CD4-positive, CD25-positive, alpha-beta regulatory T cell (primary cell): ENCODE measurements at regions not wholly inside any gene's neighbourhood (a gene's known extent, or its start where the extent isn't known, plus 50 kb on each side); places are given as distances from the start of the nearest gene placed in this dataset.
"Not testable (repeated sequence)": the region's sequence is repeated elsewhere in the genome, so short reads cannot be mapped to it uniquely, and the experiment has no call there.

Experiments used
- ATAC-seq, 2 donors: fragments of 150-1000 bp; cut with Tn5 transposase; one replicate each; pipeline ENCODE4 v1.10.0; 2021; ENCODE audit warnings: low read depth in 2 of 2, moderate number of reproducible peaks in 2 of 2, moderate library complexity in 1 of 2
- DNase-seq, 3 donors: peaks; one replicate each; pipeline versions ENCODE4 v3.0.0 to v3.0.0-alpha.2; 2012 to 2022; ENCODE audit warnings: mixed read lengths in 1 of 3
- H3K27ac ChIP-seq: one replicate; pipeline ENCODE4 v1.7.0; 2013; ENCODE audit warnings: mild to moderate bottlenecking, low read length; ENCODE audit not compliant: insufficient read depth, poor library complexity, severe bottlenecking
- H3K27me3 ChIP-seq: one replicate; pipeline ENCODE4 v1.7.0; 2013; ENCODE audit warnings: low read length; ENCODE audit not compliant: control insufficient read depth, insufficient read depth
- H3K36me3 ChIP-seq: one replicate; pipeline ENCODE4 v1.7.0; 2013; ENCODE audit warnings: mild to moderate bottlenecking, low read length, moderate library complexity; ENCODE audit not compliant: control insufficient read depth, insufficient read depth
- H3K4me1 ChIP-seq: 2 replicates; pipeline ENCODE4 v1.7.0; 2013; ENCODE audit warnings: mild to moderate bottlenecking, low read length; ENCODE audit not compliant: insufficient read depth, control insufficient read depth, poor library complexity, severe bottlenecking
- H3K4me3 ChIP-seq: one replicate; pipeline ENCODE4 v1.7.0; 2013; ENCODE audit warnings: low read depth, mild to moderate bottlenecking, low read length, moderate library complexity
- H3K9me3 ChIP-seq, 2 experiments: 1 replicate in 1 of 2; 2 replicates in 1 of 2; pipeline ENCODE4 v1.7.0; 2013; ENCODE audit warnings: low read length in 2 of 2, mild to moderate bottlenecking in 1 of 2, moderate library complexity in 1 of 2; ENCODE audit not compliant: control insufficient read depth in 2 of 2
- H3K27ac Mint-ChIP-seq, 3 donors: one replicate each; pipeline ENCODE4 v1.8.0; 2020 to 2022; ENCODE audit warnings: mild to moderate bottlenecking in 3 of 3, mixed read lengths in 3 of 3, moderate library complexity in 2 of 3
- H3K27me3 Mint-ChIP-seq: one replicate; pipeline ENCODE4 v1.8.0; 2022; ENCODE audit warnings: mild to moderate bottlenecking, mixed read lengths
- H3K36me3 Mint-ChIP-seq: one replicate; pipeline ENCODE4 v1.8.0; 2020; ENCODE audit warnings: mixed read lengths
- H3K4me1 Mint-ChIP-seq, 4 donors: one replicate each; pipeline ENCODE4 v1.8.0; 2020 to 2022; ENCODE audit warnings: mixed read lengths in 4 of 4, mild to moderate bottlenecking in 1 of 4
- H3K4me3 Mint-ChIP-seq, 4 donors: one replicate each; pipeline ENCODE4 v1.8.0; 2020 to 2022; ENCODE audit warnings: mild to moderate bottlenecking in 4 of 4, mixed read lengths in 4 of 4, moderate library complexity in 3 of 4
- H3K9me3 Mint-ChIP-seq, 7 donors: one replicate each; pipeline ENCODE4 v1.8.0; 2020 to 2022; ENCODE audit warnings: mixed read lengths in 7 of 7, mild to moderate bottlenecking in 3 of 7, moderate library complexity in 2 of 7

GRCh38 chrX:124771292-124771691, 424.9 kb downstream of the SH2D1A start:
- Histone ChIP-seq H3K27me3 (no peaks in the 10 kb centered on the region), H3K36me3 (no peaks in the 10 kb centered on the region), H3K27ac (no peak overlapping the region), H3K9me3 (no peaks in the 10 kb centered on the region), H3K4me3 (no peak overlapping the region), H3K4me1 (no peaks in the 10 kb centered on the region)
- Mint-ChIP-seq H3K27me3 (no peaks in the 10 kb centered on the region), H3K4me1 (no peaks in the 10 kb centered on the region), H3K4me3 (no peak overlapping the region), H3K36me3 (no peaks in the 10 kb centered on the region), H3K9me3 (peaks cover 0 to 1% (median 0%) of the 10 kb centered on the region in 7 donors), H3K27ac (no peak overlapping the region)
- DNase-seq (no peak), ATAC-seq (no peak)

GRCh38 chrX:124788253-124788652, 441.9 kb downstream of the SH2D1A start:
- H3K36me3 Mint-ChIP-seq, H3K36me3 ChIP-seq, H3K4me3 ChIP-seq, H3K4me1 Mint-ChIP-seq, H3K27me3 ChIP-seq, H3K9me3 ChIP-seq, ATAC-seq, H3K27me3 Mint-ChIP-seq, H3K9me3 Mint-ChIP-seq, H3K4me1 ChIP-seq, H3K27ac ChIP-seq, H3K27ac Mint-ChIP-seq, DNase-seq, H3K4me3 Mint-ChIP-seq: not testable (repeated sequence)

GRCh38 chrX:124789874-124790273, 443.5 kb downstream of the SH2D1A start:
- not testable (repeated sequence) for ATAC-seq, H3K36me3 ChIP-seq, H3K9me3 Mint-ChIP-seq, H3K27ac ChIP-seq, H3K4me3 ChIP-seq, H3K9me3 ChIP-seq, H3K27me3 Mint-ChIP-seq, H3K4me3 Mint-ChIP-seq, H3K4me1 Mint-ChIP-seq, H3K4me1 ChIP-seq, H3K27ac Mint-ChIP-seq, H3K27me3 ChIP-seq, H3K36me3 Mint-ChIP-seq, DNase-seq

GRCh38 chrX:124791492-124792095, 445.2 kb downstream of the SH2D1A start:
- Histone ChIP-seq H3K9me3 (no peaks in the 10 kb centered on the region), H3K4me1 (no peaks in the 10 kb centered on the region), H3K36me3 (no peaks in the 10 kb centered on the region), H3K27ac (no peak overlapping the region), H3K4me3 (no peak overlapping the region), H3K27me3 (no peaks in the 10 kb centered on the region)
- Mint-ChIP-seq H3K4me3 (no peak overlapping the region), H3K36me3 (no peaks in the 10 kb centered on the region), H3K4me1 (no peaks in the 10 kb centered on the region), H3K27me3 (peaks cover 6% of the 10 kb centered on the region), H3K27ac (no peak overlapping the region), H3K9me3 (peaks cover 0 to 6% (median 0%) of the 10 kb centered on the region in 7 donors)
- ATAC-seq (no peak), DNase-seq (no peak)

GRCh38 chrX:124796989-124797388, 450.6 kb downstream of the SH2D1A start:
- Mint-ChIP-seq H3K9me3 (peaks cover 0 to 10% (median 7%) of the 10 kb centered on the region in 7 donors), H3K27me3 (peaks cover 6% of the 10 kb centered on the region), H3K4me1 (no peaks in the 10 kb centered on the region), H3K4me3 (no peak overlapping the region), H3K27ac (no peak overlapping the region), H3K36me3 (no peaks in the 10 kb centered on the region)
- ATAC-seq (no peak), DNase-seq (no peak)
- Histone ChIP-seq H3K27ac (no peak overlapping the region), H3K36me3 (no peaks in the 10 kb centered on the region), H3K9me3 (no peaks in the 10 kb centered on the region), H3K27me3 (no peaks in the 10 kb centered on the region), H3K4me1 (no peaks in the 10 kb centered on the region), H3K4me3 (no peak overlapping the region)

- no peak for ATAC-seq
- H3K4me1 Mint-ChIP-seq = no peaks in the 10 kb centered on the region
- no peak overlapping the region for H3K27ac Mint-ChIP-seq
- DNase-seq = no peak
- peaks cover 0 to 15% (median 8%) of the 10 kb centered on the region in 7 donors for H3K9me3 Mint-ChIP-seq
- Histone ChIP-seq H3K27me3 (no peaks in the 10 kb centered on the region), H3K9me3 (no peaks in the 10 kb centered on the region), H3K4me1 (no peaks in the 10 kb centered on the region), H3K27ac (no peak overlapping the region), H3K4me3 (no peak overlapping the region), H3K36me3 (no peaks in the 10 kb centered on the region)
- H3K27me3 Mint-ChIP-seq = no peaks in the 10 kb centered on the region
- no peak overlapping the region for H3K4me3 Mint-ChIP-seq
- no peaks in the 10 kb centered on the region for H3K36me3 Mint-ChIP-seq
These were observed 458.6 kb downstream of the SH2D1A start for GRCh38 chrX:124804962-124805361.

GRCh38 chrX:124805486-124805885, 459.1 kb downstream of the SH2D1A start:
- no peak for DNase-seq
- H3K27me3 Mint-ChIP-seq = no peaks in the 10 kb centered on the region
- H3K4me1 ChIP-seq = no peaks in the 10 kb centered on the region
- H3K4me3 ChIP-seq = no peak overlapping the region
- no peaks in the 10 kb centered on the region for H3K9me3 ChIP-seq
- peaks cover 0 to 12% (median 7%) of the 10 kb centered on the region in 7 donors for H3K9me3 Mint-ChIP-seq
- H3K27ac ChIP-seq = no peak overlapping the region
- H3K27ac Mint-ChIP-seq = no peak overlapping the region
- no peaks in the 10 kb centered on the region for H3K4me1 Mint-ChIP-seq
- no peaks in the 10 kb centered on the region for H3K27me3 ChIP-seq
- no peaks in the 10 kb centered on the region for H3K36me3 Mint-ChIP-seq
- no peak overlapping the region for H3K4me3 Mint-ChIP-seq
- no peak for ATAC-seq
- no peaks in the 10 kb centered on the region for H3K36me3 ChIP-seq

- H3K27ac Mint-ChIP-seq = no peak overlapping the region
These were observed 467.7 kb downstream of the SH2D1A start for GRCh38 chrX:124814106-124814505.

More at GRCh38 chrX:124814106-124814505, 467.7 kb downstream of the SH2D1A start:
- Histone ChIP-seq H3K27ac (no peak overlapping the region), H3K4me3 (no peak overlapping the region), H3K9me3 (no peaks in the 10 kb centered on the region), H3K4me1 (no peaks in the 10 kb centered on the region), H3K36me3 (no peaks in the 10 kb centered on the region), H3K27me3 (no peaks in the 10 kb centered on the region)
- Mint-ChIP-seq H3K4me1 (no peaks in the 10 kb centered on the region), H3K4me3 (no peak overlapping the region), H3K27me3 (no peaks in the 10 kb centered on the region), H3K9me3 (peaks cover 0 to 5% (median 0%) of the 10 kb centered on the region in 7 donors), H3K36me3 (no peaks in the 10 kb centered on the region)
- ATAC-seq (no peak), DNase-seq (no peak)
